ENCODE measurements at regions not wholly inside any gene's neighbourhood (a gene's known extent, or its start where the extent isn't known, plus 50 kb on each side); places are given as distances from the start of the nearest gene placed in this dataset.

DNA sequence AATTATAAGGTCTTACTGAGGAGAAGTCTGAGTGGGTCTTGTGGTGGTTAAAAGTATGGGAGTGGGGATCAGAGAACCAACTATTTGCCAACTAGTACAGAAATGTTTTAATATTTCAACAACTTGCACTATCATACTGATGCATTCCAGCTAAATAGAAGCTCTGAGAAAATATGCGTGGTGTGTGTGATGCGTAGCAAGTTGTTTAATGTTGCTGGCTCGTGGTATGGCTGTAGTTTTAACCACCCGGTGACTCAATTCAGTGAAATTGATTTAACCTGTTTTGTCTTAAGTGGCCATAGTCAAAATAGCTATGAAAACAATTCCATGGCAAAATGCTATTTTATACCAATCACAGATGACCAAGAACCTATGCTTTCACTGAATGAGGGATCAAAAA lies 176.5 kb upstream of the SLC24A2 start:
- CTCF ChIA-PET, result no interaction called here
- H3K27me3 Mint-ChIP-seq, result no peaks in the 10 kb centered on the region
- TF ChIP-seq, protein P1, sequence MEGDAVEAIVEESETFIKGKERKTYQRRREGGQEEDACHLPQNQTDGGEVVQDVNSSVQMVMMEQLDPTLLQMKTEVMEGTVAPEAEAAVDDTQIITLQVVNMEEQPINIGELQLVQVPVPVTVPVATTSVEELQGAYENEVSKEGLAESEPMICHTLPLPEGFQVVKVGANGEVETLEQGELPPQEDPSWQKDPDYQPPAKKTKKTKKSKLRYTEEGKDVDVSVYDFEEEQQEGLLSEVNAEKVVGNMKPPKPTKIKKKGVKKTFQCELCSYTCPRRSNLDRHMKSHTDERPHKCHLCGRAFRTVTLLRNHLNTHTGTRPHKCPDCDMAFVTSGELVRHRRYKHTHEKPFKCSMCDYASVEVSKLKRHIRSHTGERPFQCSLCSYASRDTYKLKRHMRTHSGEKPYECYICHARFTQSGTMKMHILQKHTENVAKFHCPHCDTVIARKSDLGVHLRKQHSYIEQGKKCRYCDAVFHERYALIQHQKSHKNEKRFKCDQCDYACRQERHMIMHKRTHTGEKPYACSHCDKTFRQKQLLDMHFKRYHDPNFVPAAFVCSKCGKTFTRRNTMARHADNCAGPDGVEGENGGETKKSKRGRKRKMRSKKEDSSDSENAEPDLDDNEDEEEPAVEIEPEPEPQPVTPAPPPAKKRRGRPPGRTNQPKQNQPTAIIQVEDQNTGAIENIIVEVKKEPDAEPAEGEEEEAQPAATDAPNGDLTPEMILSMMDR (IDR thresholded peaks at IDR 0.05), result no peak
- POLR2A ChIA-PET, result no interaction called here
- no peaks in the 10 kb centered on the region for H3K9me3 Mint-ChIP-seq
- intact Hi-C loops (cut with micrococcal nuclease), result no loop called here
- DNase-seq (no peak), ATAC-seq (ENCODE audit: low read depth) (no peak)
- H3K4me3 Mint-ChIP-seq, result no peak overlapping the region
- no peaks in the 10 kb centered on the region for H3K4me1 Mint-ChIP-seq
- H3K27ac Mint-ChIP-seq, result no peak overlapping the region
- no peaks in the 10 kb centered on the region for H3K36me3 Mint-ChIP-seq (ENCODE audit: low read depth)

DNA sequence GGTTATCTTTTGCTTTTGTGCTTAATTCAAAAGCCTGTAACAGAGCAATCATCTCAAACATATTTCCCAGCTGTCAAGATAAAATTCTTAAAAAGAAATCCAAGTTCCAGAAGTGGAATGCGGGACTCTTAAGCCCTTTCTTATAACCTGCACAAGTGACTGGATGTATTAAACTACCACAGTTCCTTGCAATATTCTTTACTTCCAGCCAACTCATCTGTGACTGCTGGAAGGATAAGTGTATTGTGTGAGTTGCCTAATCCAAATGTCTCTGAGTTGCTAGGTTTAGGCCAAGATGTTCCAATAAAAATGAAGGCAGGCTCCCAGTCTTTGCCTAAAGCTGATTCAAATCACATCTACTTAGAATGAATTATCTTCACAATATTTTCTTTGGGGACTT lies 159.2 kb upstream of the SLC24A2 start:
- peaks cover under 1% of the 10 kb centered on the region for H3K9me3 Mint-ChIP-seq
- H3K27me3 Mint-ChIP-seq, result peaks cover 10% of the 10 kb centered on the region
- POLR2A ChIA-PET, result no interaction called here
- H3K27ac Mint-ChIP-seq, result no peak overlapping the region
- intact Hi-C loops (cut with micrococcal nuclease), result no loop called here
- ATAC-seq (ENCODE audit: low read depth), result no peak
- CTCF ChIA-PET, result no interaction called here
- H3K4me1 Mint-ChIP-seq, result no peaks in the 10 kb centered on the region
- TF ChIP-seq, protein P1 (IDR thresholded peaks at IDR 0.05), result no peak
- DNase-seq, result no peak
- no peaks in the 10 kb centered on the region for H3K36me3 Mint-ChIP-seq (ENCODE audit: low read depth)
- H3K4me3 Mint-ChIP-seq, result no peak overlapping the region

DNA sequence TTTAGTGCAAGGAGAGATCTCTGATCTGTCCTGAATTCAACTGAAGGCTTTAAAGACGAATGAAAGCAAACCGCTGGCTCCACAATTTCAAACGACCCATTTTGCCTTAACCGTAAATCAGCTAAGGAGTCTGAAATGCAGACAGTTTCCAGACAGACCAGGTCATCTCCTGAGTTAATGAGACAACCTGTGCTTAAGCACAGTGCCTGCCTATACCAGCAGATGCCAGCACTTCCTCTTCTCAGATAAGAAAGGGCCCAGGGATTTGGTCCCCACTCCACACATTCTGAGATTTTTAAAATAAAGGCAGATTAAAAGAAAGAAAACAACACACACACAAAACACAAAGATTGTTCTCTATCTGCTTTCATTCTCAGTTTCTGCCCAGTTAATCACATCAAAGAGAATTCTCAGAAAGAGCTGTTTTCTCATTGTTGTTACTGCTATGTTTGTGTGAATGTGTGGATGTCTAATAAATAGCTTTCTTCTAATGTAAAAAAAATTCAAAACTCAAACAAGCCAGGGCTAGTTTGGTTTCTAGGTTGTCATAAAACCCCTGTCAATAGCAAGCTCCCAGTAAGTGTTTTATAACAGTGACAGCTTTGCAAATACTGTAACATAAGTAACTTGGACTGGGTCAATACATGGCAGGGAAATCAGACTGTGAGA lies 157.7 kb upstream of the SLC24A2 start:
- Mint-ChIP-seq H3K9me3 (no peaks in the 10 kb centered on the region), H3K27me3 (peaks cover 18% of the 10 kb centered on the region), H3K36me3 (ENCODE audit: low read depth) (no peaks in the 10 kb centered on the region), H3K4me3 (no peak overlapping the region), H3K27ac (no peak overlapping the region), H3K4me1 (no peaks in the 10 kb centered on the region)
- no peak for DNase-seq
- POLR2A ChIA-PET, result interaction anchor here (0.7 kb wide), 1 partner anchor 1258 kb away, joined by 3 read pairs; no protein-coding TSS in a partner anchor
- CTCF ChIA-PET, result interaction anchor here (1.1 to 1.7 kb wide), 4 partner anchors 19 to 1164 kb away, joined by 3 to 11 read pairs (median 4); no protein-coding TSS in a partner anchor
- TF ChIP-seq, protein P1 (IDR thresholded peaks at IDR 0.05), result no peak
- intact Hi-C loops (cut with micrococcal nuclease), result loop anchor here (1.0 kb wide), 1 partner anchor 995 kb away; no protein-coding TSS in a partner anchor
- ATAC-seq (ENCODE audit: low read depth), result no peak

DNA sequence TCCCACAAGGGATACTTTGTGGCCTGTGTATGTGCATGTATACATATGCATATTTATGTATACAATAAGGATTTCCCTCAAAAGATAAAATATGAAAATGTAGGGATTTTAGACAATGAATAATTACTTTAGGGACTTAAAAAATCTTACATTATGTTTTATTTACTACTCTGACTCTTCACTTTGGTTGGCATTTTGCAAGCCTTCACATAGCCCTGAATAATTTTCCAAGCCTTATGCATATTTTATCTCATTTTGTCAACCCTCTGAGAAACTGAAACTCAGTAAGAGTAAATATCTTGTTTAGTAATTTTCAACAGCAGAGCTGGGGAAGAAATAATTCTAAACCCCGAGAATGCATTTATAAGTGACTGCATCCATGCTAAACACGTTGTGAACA lies 153.0 kb upstream of the SLC24A2 start:
- no peak for ATAC-seq (ENCODE audit: low read depth)
- Mint-ChIP-seq H3K27ac (no peak overlapping the region), H3K9me3 (no peaks in the 10 kb centered on the region), H3K27me3 (peaks cover 19% of the 10 kb centered on the region), H3K4me3 (no peak overlapping the region), H3K36me3 (ENCODE audit: low read depth) (no peaks in the 10 kb centered on the region), H3K4me1 (no peaks in the 10 kb centered on the region)
- no peak for DNase-seq
- ChIA-PET CTCF (no interaction called here), POLR2A (no interaction called here)
- TF ChIP-seq, protein P1 (IDR thresholded peaks at IDR 0.05), result no peak
- intact Hi-C loops (cut with micrococcal nuclease), result no loop called here

DNA sequence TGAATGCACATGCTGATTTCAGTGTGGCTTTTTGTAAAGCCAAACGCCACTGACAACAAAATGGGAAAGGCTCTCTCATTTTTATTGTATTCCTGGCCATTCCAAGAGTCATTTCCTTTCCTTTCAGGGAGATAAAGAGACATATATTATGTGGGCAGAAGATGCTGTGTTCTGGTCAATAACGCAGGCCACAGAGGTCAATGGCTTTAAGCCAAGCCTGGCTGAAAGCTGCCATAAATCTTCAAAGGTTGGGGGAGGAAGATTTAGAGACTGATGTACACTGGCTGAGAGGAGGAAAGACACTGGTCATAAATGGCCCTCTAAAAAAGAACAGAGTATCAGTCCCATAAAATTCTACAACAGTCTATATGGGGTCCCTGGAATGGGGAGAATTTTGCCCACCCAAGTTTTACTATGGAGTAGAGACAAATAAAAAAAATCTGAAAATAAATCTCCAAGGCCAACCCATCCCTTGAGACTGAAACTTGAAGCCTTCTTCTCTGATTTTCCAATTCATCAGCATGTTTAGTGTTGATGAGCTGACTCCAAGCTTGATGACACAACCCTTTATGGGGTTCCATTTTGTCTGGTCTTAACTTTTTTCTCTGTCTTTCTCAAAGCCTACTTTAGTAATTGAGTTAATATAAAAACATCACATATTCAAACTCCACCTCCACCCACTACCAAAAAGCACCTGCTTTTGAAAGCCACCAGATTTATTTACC lies 152.1 kb upstream of the SLC24A2 start:
- Mint-ChIP-seq H3K36me3 (ENCODE audit: low read depth) (no peaks in the 10 kb centered on the region), H3K4me3 (no peak overlapping the region), H3K27ac (no peak overlapping the region), H3K4me1 (no peaks in the 10 kb centered on the region), H3K27me3 (peaks cover 19% of the 10 kb centered on the region), H3K9me3 (no peaks in the 10 kb centered on the region)
- DNase-seq (no peak), ATAC-seq (ENCODE audit: low read depth) (no peak)
- CTCF ChIA-PET, result no interaction called here
- intact Hi-C loops (cut with micrococcal nuclease), result no loop called here
- POLR2A ChIA-PET, result no interaction called here
- TF ChIP-seq, protein P1 (IDR thresholded peaks at IDR 0.05), result no peak
